Activated T-helper 17 cell treated with anti-CD3 and anti-CD28 coated beads, Interleukin-2, amount 50 U/mL, for 72 hours (primary cell): ENCODE measurements at regions not wholly inside any gene's neighbourhood (a gene's known extent, or its start where the extent isn't known, plus 50 kb on each side); places are given as distances from the start of the nearest gene placed in this dataset.
"Not testable (repeated sequence)": the region's sequence is repeated elsewhere in the genome, so short reads cannot be mapped to it uniquely, and the experiment has no call there.

Experiments
- ATAC-seq: fragments of 150-1000 bp; cut with Tn5 transposase; replicated peaks from 2 replicates; pipeline ENCODE4 v1.10.0; 2021; ENCODE audit warnings: mild to moderate bottlenecking, moderate library complexity
- H3K27ac Mint-ChIP-seq: one replicate; pipeline ENCODE4 v1.8.0; 2022; ENCODE audit warnings: mixed read lengths
- H3K27me3 Mint-ChIP-seq: one replicate; pipeline ENCODE4 v1.8.0; 2022; ENCODE audit warnings: mixed read lengths
- H3K36me3 Mint-ChIP-seq: one replicate; pipeline ENCODE4 v1.8.0; 2022; ENCODE audit warnings: low read depth, mild to moderate bottlenecking, mixed read lengths
- H3K4me1 Mint-ChIP-seq: one replicate; pipeline ENCODE4 v1.8.0; 2022; ENCODE audit warnings: mixed read lengths
- H3K4me3 Mint-ChIP-seq: one replicate; pipeline ENCODE4 v1.8.0; 2022; ENCODE audit warnings: mild to moderate bottlenecking, mixed read lengths
- H3K9me3 Mint-ChIP-seq: one replicate; pipeline ENCODE4 v1.8.0; 2022; ENCODE audit warnings: mixed read lengths

- Mint-ChIP-seq H3K4me1 (peaks cover 12% of the 10 kb centered on the region), H3K27ac (no peak overlapping the region), H3K4me3 (no peak overlapping the region), H3K27me3 (no peaks in the 10 kb centered on the region), H3K9me3 (peaks cover 5% of the 10 kb centered on the region), H3K36me3 (no peaks in the 10 kb centered on the region)
- ATAC-seq, result no peak
Observed at GRCh38 chr16:17031484-17032268, 439.1 kb downstream of the XYLT1 start.

GRCh38 chr16:17032332-17032731 lies 438.4 kb downstream of the XYLT1 start:
- peaks cover 7% of the 10 kb centered on the region for H3K4me1 Mint-ChIP-seq
- H3K9me3 Mint-ChIP-seq, result peaks cover 5% of the 10 kb centered on the region
- no peak overlapping the region for H3K27ac Mint-ChIP-seq
- H3K27me3 Mint-ChIP-seq, result no peaks in the 10 kb centered on the region
- no peaks in the 10 kb centered on the region for H3K36me3 Mint-ChIP-seq
- H3K4me3 Mint-ChIP-seq, result no peak overlapping the region
- ATAC-seq, result no peak

GRCh38 chr16:17034477-17035252 lies 436.1 kb downstream of the XYLT1 start:
- H3K27me3 Mint-ChIP-seq, result no peaks in the 10 kb centered on the region
- H3K4me3 Mint-ChIP-seq, result no peak overlapping the region
- no peaks in the 10 kb centered on the region for H3K36me3 Mint-ChIP-seq
- ATAC-seq, result no peak
- H3K4me1 Mint-ChIP-seq, result no peaks in the 10 kb centered on the region
- H3K27ac Mint-ChIP-seq, result no peak overlapping the region
- H3K9me3 Mint-ChIP-seq, result peaks cover 5% of the 10 kb centered on the region

- Mint-ChIP-seq H3K36me3 (no peaks in the 10 kb centered on the region), H3K27ac (no peak overlapping the region), H3K4me1 (no peaks in the 10 kb centered on the region), H3K27me3 (no peaks in the 10 kb centered on the region), H3K9me3 (peaks cover 5% of the 10 kb centered on the region), H3K4me3 (no peak overlapping the region)
- ATAC-seq, result no peak
Observed at GRCh38 chr16:17037499-17037898, 433.3 kb downstream of the XYLT1 start.

GRCh38 chr16:17038415-17038814 lies 432.3 kb downstream of the XYLT1 start:
- no peak overlapping the region for H3K27ac Mint-ChIP-seq

GRCh38 chr16:17049109-17049508 lies 421.7 kb downstream of the XYLT1 start:
- not testable (repeated sequence) for ATAC-seq, H3K27ac Mint-ChIP-seq, H3K27me3 Mint-ChIP-seq, H3K4me1 Mint-ChIP-seq, H3K4me3 Mint-ChIP-seq, H3K9me3 Mint-ChIP-seq, H3K36me3 Mint-ChIP-seq

More at GRCh38 chr16:17038415-17038814, 432.3 kb downstream of the XYLT1 start:
- Mint-ChIP-seq H3K4me3 (no peak overlapping the region), H3K9me3 (peaks cover 5% of the 10 kb centered on the region), H3K4me1 (no peaks in the 10 kb centered on the region), H3K36me3 (no peaks in the 10 kb centered on the region), H3K27me3 (no peaks in the 10 kb centered on the region)
- no peak for ATAC-seq

- peaks cover 6% of the 10 kb centered on the region for H3K9me3 Mint-ChIP-seq
- no peak overlapping the region for H3K4me3 Mint-ChIP-seq
- no peaks in the 10 kb centered on the region for H3K27me3 Mint-ChIP-seq
- no peak overlapping the region for H3K27ac Mint-ChIP-seq
- no peak for ATAC-seq
- H3K36me3 Mint-ChIP-seq, result no peaks in the 10 kb centered on the region
- no peaks in the 10 kb centered on the region for H3K4me1 Mint-ChIP-seq
Observed at GRCh38 chr16:17050468-17050867, 420.3 kb downstream of the XYLT1 start.
